Lower lobe of right lung (tissue), 2 donors: ENCODE measurements at regions not wholly inside any gene's neighbourhood (a gene's known extent, or its start where the extent isn't known, plus 50 kb on each side); places are given as distances from the start of the nearest gene placed in this dataset.

Experiments
- ATAC-seq, 2 donors: fragments of 200-7000 bp; cut with Tn5 transposase; one replicate each; pipeline ENCODE4 v1.9.1; 2020 to 2022; ENCODE audit warnings: mild to moderate bottlenecking in 2 of 2, moderate library complexity in 2 of 2
- DNase-seq: peaks from one replicate; pipeline ENCODE4 v3.0.0-alpha.2; 2020
- H3K27ac ChIP-seq: fragments of 200-600 bp; one replicate; pipeline ENCODE4 v1.8.0; 2022
- H3K27me3 ChIP-seq: fragments of 200-600 bp; one replicate; pipeline ENCODE4 v1.8.0; 2022; ENCODE audit warnings: low read depth
- H3K36me3 ChIP-seq: fragments of 200-600 bp; one replicate; pipeline ENCODE4 v1.8.0; 2022; ENCODE audit warnings: mild to moderate bottlenecking
- H3K4me1 ChIP-seq: fragments of 200-600 bp; one replicate; pipeline ENCODE4 v1.8.0; 2022
- H3K4me3 ChIP-seq: fragments of 200-600 bp; one replicate; pipeline ENCODE4 v1.8.0; 2022; ENCODE audit warnings: mild to moderate bottlenecking
- H3K9me3 ChIP-seq: fragments of 200-600 bp; one replicate; pipeline ENCODE4 v1.8.0; 2022
- intact Hi-C: fragments of 100-400 bp; cut with DNase I; formaldehyde crosslinking; loops from one replicate; pipeline ENCODE4 v1.11.0; 2022
- TF ChIP-seq, protein P1 (sequence below): fragments of 200-600 bp; IDR thresholded peaks from one replicate; pipeline ENCODE4 v1.8.0; 2022; ENCODE audit warnings: antibody characterized with exemption, mild to moderate bottlenecking
- donor health status: DM: no; HTN: yes; CAD: no; lungs with severe emphysema.

DNA sequence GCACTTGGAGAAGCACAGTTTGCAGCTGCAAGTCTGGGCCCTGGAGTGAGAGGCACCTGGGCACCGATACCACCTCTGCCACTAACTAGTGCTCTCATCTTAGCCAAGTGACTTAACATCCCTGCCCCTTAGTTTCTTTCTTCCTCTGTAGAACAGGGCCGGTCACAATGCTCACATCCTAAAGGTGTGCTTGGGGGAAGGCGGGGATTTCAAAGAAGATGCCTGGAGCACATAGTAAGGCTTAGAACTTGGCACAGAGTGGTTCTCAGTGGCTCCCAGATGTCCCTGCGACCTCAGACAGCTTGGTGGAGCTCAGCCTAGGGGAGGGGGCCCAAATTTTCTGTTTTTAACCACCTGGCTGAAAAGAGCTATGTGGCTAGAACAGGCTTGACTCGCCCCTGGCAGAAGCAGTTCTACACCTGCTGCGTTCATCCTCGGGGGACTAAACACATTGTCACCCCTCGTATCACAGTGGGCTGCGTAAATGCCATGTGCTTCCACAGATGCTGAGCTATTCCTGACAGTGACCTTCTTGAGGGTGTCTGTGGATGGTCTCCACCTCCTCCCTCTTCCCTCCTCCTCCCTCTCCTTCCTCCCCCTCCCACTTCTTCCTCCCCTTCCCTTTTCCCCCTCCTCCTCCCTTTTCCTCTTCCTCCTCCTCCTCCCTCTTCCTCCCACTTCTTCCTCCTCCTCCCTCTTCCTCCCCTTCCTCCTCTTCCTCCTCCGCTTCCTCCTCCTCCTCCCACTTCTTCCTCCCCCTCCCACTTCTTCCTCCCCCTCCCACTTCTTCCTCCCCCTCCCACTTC lies 112.1 kb downstream of the PHETA1 start:
- Histone ChIP-seq H3K27me3 (peaks cover 10% of the 10 kb centered on the region), H3K36me3 (no peaks in the 10 kb centered on the region), H3K9me3 (no peaks in the 10 kb centered on the region), H3K4me3 (no peak overlapping the region), H3K27ac (no peak overlapping the region), H3K4me1 (no peaks in the 10 kb centered on the region)
- intact Hi-C loops, result no loop called here
- TF ChIP-seq, protein P1, sequence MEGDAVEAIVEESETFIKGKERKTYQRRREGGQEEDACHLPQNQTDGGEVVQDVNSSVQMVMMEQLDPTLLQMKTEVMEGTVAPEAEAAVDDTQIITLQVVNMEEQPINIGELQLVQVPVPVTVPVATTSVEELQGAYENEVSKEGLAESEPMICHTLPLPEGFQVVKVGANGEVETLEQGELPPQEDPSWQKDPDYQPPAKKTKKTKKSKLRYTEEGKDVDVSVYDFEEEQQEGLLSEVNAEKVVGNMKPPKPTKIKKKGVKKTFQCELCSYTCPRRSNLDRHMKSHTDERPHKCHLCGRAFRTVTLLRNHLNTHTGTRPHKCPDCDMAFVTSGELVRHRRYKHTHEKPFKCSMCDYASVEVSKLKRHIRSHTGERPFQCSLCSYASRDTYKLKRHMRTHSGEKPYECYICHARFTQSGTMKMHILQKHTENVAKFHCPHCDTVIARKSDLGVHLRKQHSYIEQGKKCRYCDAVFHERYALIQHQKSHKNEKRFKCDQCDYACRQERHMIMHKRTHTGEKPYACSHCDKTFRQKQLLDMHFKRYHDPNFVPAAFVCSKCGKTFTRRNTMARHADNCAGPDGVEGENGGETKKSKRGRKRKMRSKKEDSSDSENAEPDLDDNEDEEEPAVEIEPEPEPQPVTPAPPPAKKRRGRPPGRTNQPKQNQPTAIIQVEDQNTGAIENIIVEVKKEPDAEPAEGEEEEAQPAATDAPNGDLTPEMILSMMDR, result no peak
- DNase-seq (no peak), ATAC-seq (no peak)

DNA sequence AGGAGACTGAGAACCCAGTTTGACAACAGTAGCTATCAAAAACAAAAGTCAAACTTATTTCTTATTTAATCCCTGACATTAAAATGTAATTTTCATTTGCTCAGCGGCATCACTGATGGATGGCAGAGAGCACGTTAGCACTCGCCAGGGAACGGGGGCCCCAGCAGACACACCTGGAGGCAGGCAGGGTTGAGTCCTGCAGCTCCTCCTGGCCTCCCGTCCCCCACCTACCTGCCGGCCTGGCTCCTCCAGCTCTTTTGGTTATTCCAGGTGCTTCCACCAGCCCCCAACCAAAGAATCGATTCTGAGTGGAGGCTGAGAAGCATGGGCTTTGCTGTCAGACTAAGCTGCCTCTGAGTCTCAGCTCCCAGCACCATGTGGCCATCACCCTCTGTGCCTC lies 113.6 kb downstream of the PHETA1 start:
- Histone ChIP-seq H3K4me1 (no peaks in the 10 kb centered on the region), H3K36me3 (no peaks in the 10 kb centered on the region), H3K4me3 (no peak overlapping the region), H3K27ac (no peak overlapping the region), H3K27me3 (peaks cover 4% of the 10 kb centered on the region), H3K9me3 (no peaks in the 10 kb centered on the region)
- DNase-seq (no peak), ATAC-seq (no peak)
- TF ChIP-seq, protein P1, result no peak
- intact Hi-C loops, result no loop called here

DNA sequence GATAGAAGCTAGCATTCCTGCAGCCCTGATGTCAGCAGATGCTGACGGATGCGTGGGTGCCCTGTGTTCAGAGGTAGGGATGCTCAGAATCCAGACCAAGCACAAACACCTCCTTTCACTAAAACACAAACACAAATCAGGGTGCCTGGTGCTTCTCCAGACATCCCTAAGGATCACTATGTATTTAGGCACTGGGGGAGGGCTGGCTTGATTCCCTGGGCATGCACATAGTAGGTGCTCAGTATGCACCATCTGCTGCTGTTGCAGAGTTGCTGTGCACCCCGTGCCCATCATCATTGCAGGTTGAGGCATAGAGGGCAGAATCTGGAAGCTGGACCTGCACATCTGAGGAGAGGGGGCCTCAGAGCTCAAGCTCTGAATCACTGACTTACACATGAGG lies 114.8 kb downstream of the PHETA1 start:
- ATAC-seq (no peak), DNase-seq (no peak)
- H3K27ac ChIP-seq, result no peak overlapping the region
- intact Hi-C loops, result no loop called here
- H3K27me3 ChIP-seq, result peaks cover 4% of the 10 kb centered on the region
- no peaks in the 10 kb centered on the region for H3K36me3 ChIP-seq
- H3K4me1 ChIP-seq, result no peaks in the 10 kb centered on the region
- H3K4me3 ChIP-seq, result no peak overlapping the region
- no peaks in the 10 kb centered on the region for H3K9me3 ChIP-seq
- TF ChIP-seq, protein P1, result no peak

DNA sequence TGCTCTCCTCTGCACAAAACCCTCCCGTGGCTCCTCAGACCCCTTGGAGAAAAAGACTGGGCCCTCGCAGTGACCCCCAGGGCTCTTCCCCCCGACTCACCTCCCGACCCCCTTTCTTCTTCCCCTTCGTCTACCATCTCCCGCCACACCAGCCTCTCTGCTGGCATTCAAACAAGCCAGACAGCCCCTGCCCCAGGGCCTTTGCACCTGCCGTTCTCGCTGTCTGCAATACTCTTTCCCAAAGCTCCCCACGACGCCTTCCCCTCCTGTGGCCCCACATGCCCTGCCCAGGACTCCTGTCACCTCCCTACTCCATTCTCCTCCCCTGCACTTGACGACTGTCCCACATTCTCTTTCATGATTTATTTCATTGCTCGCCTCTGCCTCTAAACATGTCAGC lies 115.7 kb downstream of the PHETA1 start:
- TF ChIP-seq, protein P1, result no peak
- Histone ChIP-seq H3K4me3 (no peak overlapping the region), H3K27ac (no peak overlapping the region), H3K36me3 (no peaks in the 10 kb centered on the region), H3K27me3 (peaks cover 4% of the 10 kb centered on the region), H3K4me1 (no peaks in the 10 kb centered on the region), H3K9me3 (no peaks in the 10 kb centered on the region)
- intact Hi-C loops, result no loop called here
- ATAC-seq, result no peak
- no peak for DNase-seq

DNA sequence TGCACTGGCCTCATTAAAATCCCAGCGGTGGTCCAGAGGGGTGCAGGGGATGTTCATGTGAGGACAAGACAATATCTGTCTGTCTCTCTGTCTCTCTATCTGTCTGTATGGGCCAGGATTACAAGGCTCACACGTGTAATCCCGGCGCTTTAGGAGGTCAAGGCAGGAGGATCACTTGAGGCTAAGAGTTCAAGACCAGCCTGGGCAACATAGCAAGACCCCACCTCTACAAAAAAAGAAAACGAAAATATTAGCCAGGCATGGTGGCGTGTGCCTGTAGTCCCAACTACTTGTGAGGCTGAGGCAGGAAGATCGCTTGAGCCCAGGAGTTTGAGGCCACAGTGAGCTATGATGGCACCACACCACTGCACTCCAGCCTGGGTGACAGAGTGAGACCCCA lies 117.1 kb downstream of the PHETA1 start:
- H3K27me3 ChIP-seq, result peaks cover 4% of the 10 kb centered on the region

More for the DNA sequence above, 117.1 kb downstream of the PHETA1 start:
- TF ChIP-seq, protein P1, result no peak
- H3K9me3 ChIP-seq, result no peaks in the 10 kb centered on the region
- H3K4me3 ChIP-seq, result no peak overlapping the region
- H3K4me1 ChIP-seq, result no peaks in the 10 kb centered on the region
- no peak for DNase-seq
- intact Hi-C loops, result no loop called here
- H3K36me3 ChIP-seq, result no peaks in the 10 kb centered on the region
- H3K27ac ChIP-seq, result no peak overlapping the region
- no peak for ATAC-seq
